PC-3 (cell line): ENCODE measurements at regions not wholly inside any gene's neighbourhood (a gene's known extent, or its start where the extent isn't known, plus 50 kb on each side); places are given as distances from the start of the nearest gene placed in this dataset.

Experiments used
- CTCF ChIP-seq: fragments of 300-600 bp; sonication (generic); conservative IDR thresholded peaks from 2 replicates; pipeline ENCODE4 v1.5.1; 2017; ENCODE audit warnings: antibody characterized with exemption, low read depth, mild to moderate bottlenecking, low read length
- EZH2 ChIP-seq: fragments of 300-600 bp; sonication (generic); IDR thresholded peaks from one replicate; pipeline ENCODE4 v1.6.1; 2017; ENCODE audit warnings: antibody characterized with exemption, mild to moderate bottlenecking, low read length; ENCODE audit not compliant: unreplicated experiment

GRCh38 chr21:33998809-33999208 is 74.6 kb upstream of the MRPS6 start:
- TF ChIP-seq EZH2 (no peak), CTCF (no peak)
